ENCODE measurements at regions not wholly inside any gene's neighbourhood (a gene's known extent, or its start where the extent isn't known, plus 50 kb on each side); places are given as distances from the start of the nearest gene placed in this dataset.

DNA sequence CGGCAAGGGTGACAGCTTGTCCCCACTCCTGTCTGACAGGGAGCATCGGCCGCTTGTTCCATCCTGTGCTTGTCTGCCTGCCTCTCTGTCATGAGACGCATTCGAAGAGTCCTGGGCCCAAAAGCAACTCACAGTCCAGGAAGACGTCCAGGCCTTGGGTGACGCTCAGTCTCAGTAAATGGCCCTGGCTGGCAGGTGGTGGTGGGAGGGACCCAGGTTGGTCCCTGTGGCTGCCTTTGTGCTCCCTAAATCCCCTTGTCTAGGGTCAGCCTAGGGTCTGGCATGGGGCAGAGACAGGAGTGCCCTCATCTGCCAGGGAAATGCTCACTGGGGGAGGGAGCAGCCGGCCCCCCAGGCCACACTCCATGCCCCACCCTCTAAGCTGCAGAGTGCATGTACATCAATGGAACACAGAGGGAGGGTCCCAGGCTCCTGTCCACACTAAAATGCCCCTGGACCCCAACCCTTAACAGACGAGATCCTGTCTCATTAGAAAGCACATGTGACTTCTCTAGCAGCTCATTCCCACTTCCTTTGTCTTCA lies 295.2 kb upstream of the ZNF32 start:
- H3K4me3 Mint-ChIP-seq = no peak overlapping the region
- no peak for DNase-seq
- TF ChIP-seq, protein P1, sequence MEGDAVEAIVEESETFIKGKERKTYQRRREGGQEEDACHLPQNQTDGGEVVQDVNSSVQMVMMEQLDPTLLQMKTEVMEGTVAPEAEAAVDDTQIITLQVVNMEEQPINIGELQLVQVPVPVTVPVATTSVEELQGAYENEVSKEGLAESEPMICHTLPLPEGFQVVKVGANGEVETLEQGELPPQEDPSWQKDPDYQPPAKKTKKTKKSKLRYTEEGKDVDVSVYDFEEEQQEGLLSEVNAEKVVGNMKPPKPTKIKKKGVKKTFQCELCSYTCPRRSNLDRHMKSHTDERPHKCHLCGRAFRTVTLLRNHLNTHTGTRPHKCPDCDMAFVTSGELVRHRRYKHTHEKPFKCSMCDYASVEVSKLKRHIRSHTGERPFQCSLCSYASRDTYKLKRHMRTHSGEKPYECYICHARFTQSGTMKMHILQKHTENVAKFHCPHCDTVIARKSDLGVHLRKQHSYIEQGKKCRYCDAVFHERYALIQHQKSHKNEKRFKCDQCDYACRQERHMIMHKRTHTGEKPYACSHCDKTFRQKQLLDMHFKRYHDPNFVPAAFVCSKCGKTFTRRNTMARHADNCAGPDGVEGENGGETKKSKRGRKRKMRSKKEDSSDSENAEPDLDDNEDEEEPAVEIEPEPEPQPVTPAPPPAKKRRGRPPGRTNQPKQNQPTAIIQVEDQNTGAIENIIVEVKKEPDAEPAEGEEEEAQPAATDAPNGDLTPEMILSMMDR (IDR thresholded peaks at IDR 0.05) = no peak
- H3K4me1 Mint-ChIP-seq = peaks cover 8 to 28% of the 10 kb centered on the region in 2 donors
- peaks cover 11 to 17% of the 10 kb centered on the region in 2 donors for H3K27me3 Mint-ChIP-seq (ENCODE audit: low read depth in 2 of 2)
- peaks cover 4% of the 10 kb centered on the region for H3K27me3 ChIP-seq (ENCODE audit: control insufficient read depth, insufficient read depth, low read length)
- 46% methylated on average over 9 of the region's 9 CpGs for WGBS (ENCODE audit: insufficient coverage)
- ATAC-seq = no peak
- H3K4me3 ChIP-seq (ENCODE audit: low read length) = no peak overlapping the region
- H3K36me3 Mint-ChIP-seq = no peaks in the 10 kb centered on the region
- intact Hi-C loops (cut with micrococcal nuclease) = no loop called here
- no peaks in the 10 kb centered on the region for H3K9me3 ChIP-seq (ENCODE audit: control insufficient read depth, insufficient read depth, low read length)
- H3K9me3 Mint-ChIP-seq = no peaks in the 10 kb centered on the region
- H3K4me1 ChIP-seq (ENCODE audit: control insufficient read depth, insufficient read depth, low read length) = peaks cover 3% of the 10 kb centered on the region
- H3K27ac Mint-ChIP-seq = no peak overlapping the region
- H3K36me3 ChIP-seq (ENCODE audit: control insufficient read depth, insufficient read depth, low read length) = no peaks in the 10 kb centered on the region
- no peak overlapping the region for H3K27ac ChIP-seq (ENCODE audit: low read length)

DNA sequence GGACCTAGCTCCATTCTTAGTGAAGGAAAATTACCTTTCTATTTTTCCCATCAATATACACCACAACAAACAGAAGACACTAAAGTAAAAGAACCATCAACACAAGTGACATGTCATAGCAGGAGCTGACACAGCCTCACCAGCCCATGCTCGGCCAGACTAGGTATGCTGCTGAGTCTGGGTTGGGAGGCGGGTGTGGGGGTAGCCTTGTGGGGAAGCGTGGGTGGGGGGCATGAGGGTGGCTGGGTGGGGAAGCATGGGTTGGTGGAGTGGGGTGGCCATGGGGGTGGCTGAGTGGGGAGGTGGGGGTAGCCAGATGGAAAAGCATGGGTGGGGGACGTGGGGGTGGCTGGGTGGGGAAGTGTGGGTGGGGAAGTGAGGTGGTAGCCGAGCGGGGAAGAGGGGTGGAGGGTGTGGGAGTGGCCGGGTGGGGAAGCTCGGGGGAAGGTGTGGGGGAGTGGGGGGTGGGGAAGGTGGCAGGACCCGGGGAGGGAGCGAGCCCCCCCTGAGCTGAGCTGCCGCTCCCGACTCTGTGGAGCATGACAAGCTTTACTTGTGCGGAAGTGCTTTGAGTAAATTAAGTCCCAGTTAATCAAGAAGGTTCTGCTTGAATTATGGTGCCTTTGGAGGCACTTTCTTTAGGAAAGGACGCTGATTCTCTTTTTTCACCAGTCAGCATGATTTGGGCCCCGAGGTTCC lies 294.6 kb upstream of the ZNF32 start:
- Mint-ChIP-seq H3K4me1 (peaks cover 8 to 28% of the 10 kb centered on the region in 2 donors), H3K27ac (no peak overlapping the region), H3K36me3 (no peaks in the 10 kb centered on the region), H3K9me3 (no peaks in the 10 kb centered on the region), H3K4me3 (no peak overlapping the region), H3K27me3 (ENCODE audit: low read depth in 2 of 2) (peaks cover 11% of the 10 kb centered on the region in 2 donors)
- ATAC-seq (no peak), DNase-seq (no peak)
- intact Hi-C loops (cut with micrococcal nuclease) = no loop called here
- TF ChIP-seq, protein P1 (IDR thresholded peaks at IDR 0.05) = no peak
- Histone ChIP-seq H3K4me1 (ENCODE audit: control insufficient read depth, insufficient read depth, low read length) (peaks cover 3% of the 10 kb centered on the region), H3K9me3 (ENCODE audit: control insufficient read depth, insufficient read depth, low read length) (no peaks in the 10 kb centered on the region), H3K27ac (ENCODE audit: low read length) (no peak overlapping the region), H3K4me3 (ENCODE audit: low read length) (no peak overlapping the region), H3K27me3 (ENCODE audit: control insufficient read depth, insufficient read depth, low read length) (peaks cover 4% of the 10 kb centered on the region), H3K36me3 (ENCODE audit: control insufficient read depth, insufficient read depth, low read length) (no peaks in the 10 kb centered on the region)
- WGBS (ENCODE audit: insufficient coverage) = 30% methylated on average over 15 of the region's 15 CpGs

DNA sequence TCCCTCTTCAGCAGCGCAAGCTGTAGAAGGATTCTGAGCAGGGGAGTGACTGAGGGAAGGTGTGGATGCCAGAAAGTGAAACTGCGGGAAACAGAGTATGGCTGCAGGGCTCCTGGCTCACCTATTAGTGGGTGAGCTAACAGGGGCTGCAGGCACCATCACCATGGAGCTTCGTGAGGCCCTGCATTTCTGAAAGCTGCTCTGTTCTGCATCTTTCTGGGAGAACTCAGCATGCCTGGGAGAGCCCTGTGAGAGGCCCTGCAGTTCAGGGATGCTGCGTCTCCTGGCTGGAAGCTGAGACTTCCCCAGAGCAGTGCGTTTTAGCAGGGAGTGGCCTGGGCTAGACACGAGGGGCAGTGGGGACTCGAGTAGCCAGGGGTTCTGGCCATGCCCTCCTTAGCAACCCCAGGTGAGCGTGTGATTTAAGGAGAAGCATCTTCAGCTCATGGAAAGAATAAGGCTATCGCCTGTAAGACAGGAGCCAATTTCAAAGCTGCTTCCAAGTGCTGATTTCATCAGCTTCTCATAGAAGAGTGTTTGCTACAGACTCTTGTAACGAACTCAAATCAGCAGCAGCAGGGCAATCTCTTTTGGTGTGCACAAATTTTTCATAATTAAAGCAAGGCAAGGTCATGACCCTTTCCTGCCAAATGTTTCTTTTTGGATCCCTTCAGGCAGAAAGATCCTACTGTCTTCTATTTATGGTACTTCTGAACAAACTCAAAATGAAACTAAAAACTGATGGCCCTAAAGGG lies 293.6 kb upstream of the ZNF32 start:
- no peak for ATAC-seq

More for the DNA sequence above, 293.6 kb upstream of the ZNF32 start:
- H3K9me3 ChIP-seq (ENCODE audit: control insufficient read depth, insufficient read depth, low read length) = no peaks in the 10 kb centered on the region
- H3K27ac ChIP-seq (ENCODE audit: low read length) = no peak overlapping the region
- H3K27ac Mint-ChIP-seq = no peak overlapping the region
- H3K36me3 Mint-ChIP-seq = no peaks in the 10 kb centered on the region
- intact Hi-C loops (cut with micrococcal nuclease) = no loop called here
- no peaks in the 10 kb centered on the region for H3K9me3 Mint-ChIP-seq
- peaks cover 8 to 28% of the 10 kb centered on the region in 2 donors for H3K4me1 Mint-ChIP-seq
- 82% methylated on average over 10 of the region's 10 CpGs for WGBS (ENCODE audit: insufficient coverage)
- H3K4me3 ChIP-seq (ENCODE audit: low read length) = no peak overlapping the region
- no peaks in the 10 kb centered on the region for H3K36me3 ChIP-seq (ENCODE audit: control insufficient read depth, insufficient read depth, low read length)
- H3K27me3 Mint-ChIP-seq (ENCODE audit: low read depth in 2 of 2) = peaks cover under 1 to 11% of the 10 kb centered on the region in 2 donors
- no peak for DNase-seq
- H3K27me3 ChIP-seq (ENCODE audit: control insufficient read depth, insufficient read depth, low read length) = peaks cover 4% of the 10 kb centered on the region
- TF ChIP-seq, protein P1 (IDR thresholded peaks at IDR 0.05) = no peak
- no peak overlapping the region for H3K4me3 Mint-ChIP-seq
- H3K4me1 ChIP-seq (ENCODE audit: control insufficient read depth, insufficient read depth, low read length) = peaks cover 3% of the 10 kb centered on the region
